Progenitor cell of endocrine pancreas (in vitro differentiated cells): ENCODE measurements at regions not wholly inside any gene's neighbourhood (a gene's known extent, or its start where the extent isn't known, plus 50 kb on each side); places are given as distances from the start of the nearest gene placed in this dataset.

Experiments
- DNase-seq: peaks from one replicate; pipeline ENCODE4 v3.0.0; 2021; ENCODE audit warnings: low spot score; ENCODE audit not compliant: unreplicated experiment
- H3K27ac Mint-ChIP-seq: 2 replicates; pipeline ENCODE4 v1.8.0; 2021; ENCODE audit warnings: mild to moderate bottlenecking, moderate library complexity, mixed read lengths
- H3K27me3 Mint-ChIP-seq: 2 replicates; pipeline ENCODE4 v1.8.0; 2021; ENCODE audit warnings: mixed read lengths
- H3K36me3 Mint-ChIP-seq: 2 replicates; pipeline ENCODE4 v1.8.0; 2022; ENCODE audit warnings: mixed read lengths; ENCODE audit not compliant: insufficient read depth
- H3K4me1 Mint-ChIP-seq: 2 replicates; pipeline ENCODE4 v1.8.0; 2021; ENCODE audit warnings: low read depth, mixed read lengths
- H3K4me3 Mint-ChIP-seq: 2 replicates; pipeline ENCODE4 v1.8.0; 2021; ENCODE audit warnings: low read depth, mild to moderate bottlenecking, moderate library complexity, mixed read lengths
- H3K9me3 Mint-ChIP-seq: 2 replicates; pipeline ENCODE4 v1.8.0; 2021; ENCODE audit warnings: low read depth, mixed read lengths
- TF ChIP-seq, protein P1 (sequence below): fragments of 200-600 bp; sonication (generic); IDR thresholded peaks from one replicate; pipeline ENCODE4 v1.5.0; 2021; ENCODE audit warnings: antibody characterized with exemption, mild to moderate bottlenecking; ENCODE audit not compliant: unreplicated experiment

DNA sequence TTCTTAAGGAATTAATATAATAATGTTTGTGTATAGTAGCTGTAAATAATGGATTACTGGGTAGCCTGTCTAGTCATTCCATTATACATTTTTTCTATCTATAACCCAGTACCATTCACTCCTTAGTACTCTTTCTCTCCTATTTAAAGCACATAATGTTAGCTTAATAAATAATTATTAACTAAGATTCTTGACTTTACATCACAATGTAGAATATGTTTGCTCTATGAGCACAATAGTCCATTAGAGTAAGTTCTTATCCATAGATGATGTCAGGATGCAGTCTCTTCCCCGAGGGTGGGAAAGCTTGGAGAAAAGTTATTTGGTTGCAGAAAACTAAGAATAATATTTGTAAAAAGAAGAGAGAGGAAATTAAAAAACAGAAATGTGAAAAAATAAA is 226.4 kb upstream of the EYS start:
- H3K36me3 Mint-ChIP-seq: no peaks in the 10 kb centered on the region
- TF ChIP-seq, protein P1, sequence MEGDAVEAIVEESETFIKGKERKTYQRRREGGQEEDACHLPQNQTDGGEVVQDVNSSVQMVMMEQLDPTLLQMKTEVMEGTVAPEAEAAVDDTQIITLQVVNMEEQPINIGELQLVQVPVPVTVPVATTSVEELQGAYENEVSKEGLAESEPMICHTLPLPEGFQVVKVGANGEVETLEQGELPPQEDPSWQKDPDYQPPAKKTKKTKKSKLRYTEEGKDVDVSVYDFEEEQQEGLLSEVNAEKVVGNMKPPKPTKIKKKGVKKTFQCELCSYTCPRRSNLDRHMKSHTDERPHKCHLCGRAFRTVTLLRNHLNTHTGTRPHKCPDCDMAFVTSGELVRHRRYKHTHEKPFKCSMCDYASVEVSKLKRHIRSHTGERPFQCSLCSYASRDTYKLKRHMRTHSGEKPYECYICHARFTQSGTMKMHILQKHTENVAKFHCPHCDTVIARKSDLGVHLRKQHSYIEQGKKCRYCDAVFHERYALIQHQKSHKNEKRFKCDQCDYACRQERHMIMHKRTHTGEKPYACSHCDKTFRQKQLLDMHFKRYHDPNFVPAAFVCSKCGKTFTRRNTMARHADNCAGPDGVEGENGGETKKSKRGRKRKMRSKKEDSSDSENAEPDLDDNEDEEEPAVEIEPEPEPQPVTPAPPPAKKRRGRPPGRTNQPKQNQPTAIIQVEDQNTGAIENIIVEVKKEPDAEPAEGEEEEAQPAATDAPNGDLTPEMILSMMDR: no peak
- H3K27ac Mint-ChIP-seq: no peak overlapping the region
- H3K9me3 Mint-ChIP-seq: no peaks in the 10 kb centered on the region
- H3K27me3 Mint-ChIP-seq: no peaks in the 10 kb centered on the region
- H3K4me3 Mint-ChIP-seq: no peak overlapping the region
- DNase-seq: no peak
- H3K4me1 Mint-ChIP-seq: no peaks in the 10 kb centered on the region

- no peak for DNase-seq
- Mint-ChIP-seq H3K4me1 (no peaks in the 10 kb centered on the region), H3K4me3 (no peak overlapping the region), H3K27me3 (no peaks in the 10 kb centered on the region), H3K9me3 (peaks cover 7% of the 10 kb centered on the region), H3K27ac (no peak overlapping the region), H3K36me3 (no peaks in the 10 kb centered on the region)
- TF ChIP-seq, protein P1: no peak
Observed at GRCh38 chr6:65927141-65927540, 220.1 kb upstream of the EYS start.

DNA sequence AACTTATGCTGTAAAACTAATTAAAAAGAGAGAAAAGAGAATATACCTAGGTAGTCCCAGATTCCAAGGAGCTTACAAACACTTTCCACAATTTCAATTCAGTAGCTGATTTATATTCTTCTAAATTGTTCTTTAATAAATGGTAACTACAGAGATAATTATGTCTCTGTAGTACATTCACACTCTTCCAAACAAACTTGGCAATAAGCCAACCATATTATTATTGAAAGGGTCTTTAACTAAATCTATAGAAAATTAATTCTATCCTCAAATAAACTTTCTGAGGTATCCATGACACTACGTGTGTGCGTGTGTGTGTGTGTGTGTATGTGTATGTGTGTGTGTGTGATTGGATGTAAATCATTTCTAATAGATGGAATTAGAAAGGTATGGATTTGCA is 217.4 kb upstream of the EYS start:
- H3K27me3 Mint-ChIP-seq: no peaks in the 10 kb centered on the region
- TF ChIP-seq, protein P1: no peak
- H3K4me3 Mint-ChIP-seq: no peak overlapping the region
- no peak for DNase-seq
- H3K9me3 Mint-ChIP-seq: peaks cover 7% of the 10 kb centered on the region
- no peak overlapping the region for H3K27ac Mint-ChIP-seq
- no peaks in the 10 kb centered on the region for H3K4me1 Mint-ChIP-seq
- no peaks in the 10 kb centered on the region for H3K36me3 Mint-ChIP-seq

DNA sequence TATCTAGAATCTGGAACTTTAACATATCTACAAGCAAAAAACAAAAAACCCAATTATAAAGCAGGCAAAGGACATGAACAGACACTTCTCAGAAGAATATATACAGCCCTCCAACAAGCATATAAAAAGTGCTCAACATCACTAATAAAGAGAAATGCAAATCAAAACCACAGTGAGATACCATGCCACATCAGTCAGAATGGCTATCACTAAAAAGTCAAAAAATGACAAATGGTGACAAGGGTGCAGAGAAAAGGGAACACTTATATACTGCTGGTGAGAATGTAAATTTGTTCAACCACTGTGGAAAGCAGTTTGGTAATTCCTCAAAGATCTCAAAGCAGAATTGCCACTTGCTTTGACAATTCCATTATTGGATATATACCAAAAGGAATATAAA is 215.0 kb upstream of the EYS start:
- no peaks in the 10 kb centered on the region for H3K36me3 Mint-ChIP-seq
- H3K9me3 Mint-ChIP-seq: peaks cover 4% of the 10 kb centered on the region
- H3K27ac Mint-ChIP-seq: no peak overlapping the region
- H3K4me1 Mint-ChIP-seq: no peaks in the 10 kb centered on the region
- TF ChIP-seq, protein P1: no peak
- H3K27me3 Mint-ChIP-seq: no peaks in the 10 kb centered on the region
- no peak for DNase-seq
- H3K4me3 Mint-ChIP-seq: no peak overlapping the region

- no peaks in the 10 kb centered on the region for H3K27me3 Mint-ChIP-seq
- H3K36me3 Mint-ChIP-seq: peaks cover 1% of the 10 kb centered on the region
- H3K27ac Mint-ChIP-seq: no peak overlapping the region
- H3K4me3 Mint-ChIP-seq: no peak overlapping the region
- peaks cover 31% of the 10 kb centered on the region for H3K9me3 Mint-ChIP-seq
- DNase-seq: no peak
- TF ChIP-seq, protein P1: no peak
- H3K4me1 Mint-ChIP-seq: peaks cover 2% of the 10 kb centered on the region
Observed at GRCh38 chr6:65908065-65908464, 201.0 kb upstream of the EYS start.
